ENCODE measurements at regions not wholly inside any gene's neighbourhood (a gene's known extent, or its start where the extent isn't known, plus 50 kb on each side); places are given as distances from the start of the nearest gene placed in this dataset.

DNA sequence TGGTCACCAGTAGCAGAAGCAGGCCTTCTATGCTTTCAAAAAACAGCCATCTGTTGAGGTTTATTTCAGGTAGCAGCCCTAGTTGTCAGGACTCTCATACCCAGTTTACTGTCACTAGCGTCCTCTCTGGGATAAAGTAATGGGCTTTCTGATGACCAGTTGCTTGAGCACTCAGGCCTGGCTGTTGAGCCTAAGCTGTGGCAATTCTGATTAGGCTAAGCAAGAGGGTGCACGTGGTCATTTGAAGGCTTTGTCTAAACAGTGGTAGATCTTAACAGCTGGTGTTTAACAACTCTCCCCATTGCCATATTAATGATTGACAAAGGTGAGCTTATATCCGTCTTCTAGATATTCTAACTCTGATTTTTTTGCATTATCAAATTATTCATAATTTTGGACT, 132.9 kb upstream of the TMCO5A start:
- TF ChIP-seq, protein P1, sequence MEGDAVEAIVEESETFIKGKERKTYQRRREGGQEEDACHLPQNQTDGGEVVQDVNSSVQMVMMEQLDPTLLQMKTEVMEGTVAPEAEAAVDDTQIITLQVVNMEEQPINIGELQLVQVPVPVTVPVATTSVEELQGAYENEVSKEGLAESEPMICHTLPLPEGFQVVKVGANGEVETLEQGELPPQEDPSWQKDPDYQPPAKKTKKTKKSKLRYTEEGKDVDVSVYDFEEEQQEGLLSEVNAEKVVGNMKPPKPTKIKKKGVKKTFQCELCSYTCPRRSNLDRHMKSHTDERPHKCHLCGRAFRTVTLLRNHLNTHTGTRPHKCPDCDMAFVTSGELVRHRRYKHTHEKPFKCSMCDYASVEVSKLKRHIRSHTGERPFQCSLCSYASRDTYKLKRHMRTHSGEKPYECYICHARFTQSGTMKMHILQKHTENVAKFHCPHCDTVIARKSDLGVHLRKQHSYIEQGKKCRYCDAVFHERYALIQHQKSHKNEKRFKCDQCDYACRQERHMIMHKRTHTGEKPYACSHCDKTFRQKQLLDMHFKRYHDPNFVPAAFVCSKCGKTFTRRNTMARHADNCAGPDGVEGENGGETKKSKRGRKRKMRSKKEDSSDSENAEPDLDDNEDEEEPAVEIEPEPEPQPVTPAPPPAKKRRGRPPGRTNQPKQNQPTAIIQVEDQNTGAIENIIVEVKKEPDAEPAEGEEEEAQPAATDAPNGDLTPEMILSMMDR (IDR thresholded peaks at IDR 0.05; ENCODE audit: low read depth, low read length) = no peak
- TF ChIP-seq POLR2A (IDR thresholded peaks at IDR 0.05; ENCODE audit: extremely low read depth, insufficient read length) (no peak), MYC (IDR thresholded peaks at IDR 0.05; ENCODE audit: low read depth, low read length) (no peak)
- TF ChIP-seq, protein P2, sequence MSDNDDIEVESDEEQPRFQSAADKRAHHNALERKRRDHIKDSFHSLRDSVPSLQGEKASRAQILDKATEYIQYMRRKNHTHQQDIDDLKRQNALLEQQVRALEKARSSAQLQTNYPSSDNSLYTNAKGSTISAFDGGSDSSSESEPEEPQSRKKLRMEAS (IDR thresholded peaks at IDR 0.05; ENCODE audit: low read depth, low read length) = no peak

Data from NB4 (cell line).